WTC11 (cell line): ENCODE measurements at regions not wholly inside any gene's neighbourhood (a gene's known extent, or its start where the extent isn't known, plus 50 kb on each side); places are given as distances from the start of the nearest gene placed in this dataset.
"Not testable (repeated sequence)": the region's sequence is repeated elsewhere in the genome, so short reads cannot be mapped to it uniquely, and the experiment has no call there.

Experiments
- ATAC-seq: fragments of 200-7000 bp; cut with Tn5 transposase; 2 replicates; pipeline ENCODE4 v1.10.0; 2021; ENCODE audit warnings: mild to moderate bottlenecking, moderate library complexity
- CTCF ChIA-PET: fragments of 300-600 bp; sonication (Branson Sonifier 250); formaldehyde crosslinking; loops from one replicate; lab custom pipeline; 2021; ENCODE audit warnings: antibody characterized with exemption; lab: Charles Lee
- POLR2A ChIA-PET: fragments of 350-600 bp; sonication (Branson Sonifier 250); formaldehyde crosslinking; loops from one replicate; lab custom pipeline; 2021; ENCODE audit warnings: antibody characterized with exemption; lab: Charles Lee
- DNase-seq: peaks from one replicate; pipeline ENCODE4 v3.0.0; 2021; ENCODE audit warnings: low spot score
- H3K27ac Mint-ChIP-seq: 2 replicates; pipeline ENCODE4 v1.8.0; 2021; ENCODE audit warnings: mixed read lengths
- H3K27me3 Mint-ChIP-seq: 2 replicates; pipeline ENCODE4 v1.8.0; 2021; ENCODE audit warnings: low read depth, mild to moderate bottlenecking, moderate library complexity, mixed read lengths
- H3K36me3 Mint-ChIP-seq: 2 replicates; pipeline ENCODE4 v1.8.0; 2021; ENCODE audit warnings: mixed read lengths
- H3K4me1 Mint-ChIP-seq: 2 replicates; pipeline ENCODE4 v1.8.0; 2022; ENCODE audit warnings: mixed read lengths
- H3K4me3 Mint-ChIP-seq: 2 replicates; pipeline ENCODE4 v1.8.0; 2021; ENCODE audit warnings: mild to moderate bottlenecking, moderate library complexity, mixed read lengths
- H3K9me3 Mint-ChIP-seq: 2 replicates; pipeline ENCODE4 v1.8.0; 2021; ENCODE audit warnings: mixed read lengths
- AFF4 ChIP-seq: sonication (generic); formaldehyde crosslinking; IDR thresholded peaks from 2 replicates; pipeline ENCODE4 v1.8.1; 2023; ENCODE audit warnings: mild to moderate bottlenecking, missing genetic modification reagents, borderline replicate concordance
- CREM ChIP-seq: sonication (generic); formaldehyde crosslinking; IDR thresholded peaks from 2 replicates; pipeline ENCODE4 v1.8.1; 2022; ENCODE audit warnings: mild to moderate bottlenecking, missing genetic modification reagents, moderate library complexity
- E2F4 ChIP-seq: sonication (generic); formaldehyde crosslinking; IDR thresholded peaks from 2 replicates; pipeline ENCODE4 v1.8.1; 2022; ENCODE audit warnings: low read depth, mild to moderate bottlenecking, moderate library complexity, missing genetic modification reagents, borderline replicate concordance
- GRHL2 ChIP-seq: fragments of 250-450 bp; sonication (Bioruptor Pico); IDR thresholded peaks from 2 replicates; pipeline ENCODE4 v1.8.0; 2022; ENCODE audit warnings: mild to moderate bottlenecking, moderate library complexity; ENCODE audit not compliant: insufficient replicate concordance, severe bottlenecking
- IRF2 ChIP-seq: sonication (generic); formaldehyde crosslinking; IDR thresholded peaks from 2 replicates; pipeline ENCODE4 v1.8.0; 2022; ENCODE audit warnings: low read depth, missing genetic modification reagents, borderline replicate concordance
- MYBL2 ChIP-seq: sonication (generic); formaldehyde crosslinking; IDR thresholded peaks from 2 replicates; pipeline ENCODE4 v1.8.1; 2023; ENCODE audit warnings: mild to moderate bottlenecking, moderate library complexity, missing genetic modification reagents
- NFATC4 ChIP-seq: fragments of 250-450 bp; sonication (Bioruptor Pico); IDR thresholded peaks from 2 replicates; pipeline ENCODE4 v1.9.0; 2021; ENCODE audit warnings: mild to moderate bottlenecking
- NFYB ChIP-seq: sonication (generic); formaldehyde crosslinking; conservative IDR thresholded peaks from 2 replicates; pipeline ENCODE4 v1.8.0; 2022; ENCODE audit warnings: low read depth, missing genetic modification reagents
- RELA ChIP-seq: sonication (generic); formaldehyde crosslinking; IDR thresholded peaks from 2 replicates; pipeline ENCODE4 v1.8.1; 2022; ENCODE audit warnings: missing genetic modification reagents, mild to moderate bottlenecking, borderline replicate concordance
- RORB ChIP-seq: fragments of 250-450 bp; sonication (Bioruptor Pico); IDR thresholded peaks from 2 replicates; pipeline ENCODE4 v1.9.0; 2021; ENCODE audit warnings: mild to moderate bottlenecking
- SMAD3 ChIP-seq: sonication (generic); formaldehyde crosslinking; IDR thresholded peaks from 2 replicates; pipeline ENCODE4 v1.8.0; 2022; ENCODE audit warnings: missing genetic modification reagents, mild to moderate bottlenecking, borderline replicate concordance
- USF2 ChIP-seq: sonication (generic); formaldehyde crosslinking; IDR thresholded peaks from 2 replicates; pipeline ENCODE4 v1.8.1; 2023; ENCODE audit warnings: mild to moderate bottlenecking, missing genetic modification reagents, moderate library complexity
- ZNF138 ChIP-seq: sonication (generic); formaldehyde crosslinking; conservative IDR thresholded peaks from 2 replicates; pipeline ENCODE4 v1.8.1; 2022; ENCODE audit warnings: mild to moderate bottlenecking, moderate library complexity, missing genetic modification reagents
- TF ChIP-seq, protein P1 (sequence below): fragments of 250-450 bp; sonication (Bioruptor Pico); IDR thresholded peaks from 2 replicates; pipeline ENCODE4 v2.1.2; 2022; ENCODE audit warnings: mild to moderate bottlenecking, moderate library complexity

- TF ChIP-seq, protein P1, sequence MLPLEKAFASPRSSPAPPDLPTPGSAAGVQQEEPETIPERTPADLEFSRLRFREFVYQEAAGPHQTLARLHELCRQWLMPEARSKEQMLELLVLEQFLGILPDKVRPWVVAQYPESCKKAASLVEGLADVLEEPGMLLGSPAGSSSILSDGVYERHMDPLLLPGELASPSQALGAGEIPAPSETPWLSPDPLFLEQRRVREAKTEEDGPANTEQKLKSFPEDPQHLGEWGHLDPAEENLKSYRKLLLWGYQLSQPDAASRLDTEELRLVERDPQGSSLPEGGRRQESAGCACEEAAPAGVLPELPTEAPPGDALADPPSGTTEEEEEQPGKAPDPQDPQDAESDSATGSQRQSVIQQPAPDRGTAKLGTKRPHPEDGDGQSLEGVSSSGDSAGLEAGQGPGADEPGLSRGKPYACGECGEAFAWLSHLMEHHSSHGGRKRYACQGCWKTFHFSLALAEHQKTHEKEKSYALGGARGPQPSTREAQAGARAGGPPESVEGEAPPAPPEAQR (CRISPR knock-in tag) = no peak
- TF ChIP-seq SMAD3 (CRISPR knock-in tag) (no peak), IRF2 (CRISPR knock-in tag) (no peak), CREM (no peak), RELA (CRISPR knock-in tag) (no peak), NFATC4 (CRISPR knock-in tag) (no peak)
These were observed 177.8 kb downstream of the KLF13 start (continued) for GRCh38 chr15:31504462-31504839.

- CTCF ChIA-PET, H3K4me1 Mint-ChIP-seq, ATAC-seq, POLR2A ChIA-PET, H3K27ac Mint-ChIP-seq, H3K4me3 Mint-ChIP-seq, DNase-seq, H3K36me3 Mint-ChIP-seq, H3K27me3 Mint-ChIP-seq: not testable (repeated sequence)
- peaks cover 23% of the 10 kb centered on the region for H3K9me3 Mint-ChIP-seq
These were observed 180.9 kb downstream of the KLF13 start for GRCh38 chr15:31507573-31507972.

DNA sequence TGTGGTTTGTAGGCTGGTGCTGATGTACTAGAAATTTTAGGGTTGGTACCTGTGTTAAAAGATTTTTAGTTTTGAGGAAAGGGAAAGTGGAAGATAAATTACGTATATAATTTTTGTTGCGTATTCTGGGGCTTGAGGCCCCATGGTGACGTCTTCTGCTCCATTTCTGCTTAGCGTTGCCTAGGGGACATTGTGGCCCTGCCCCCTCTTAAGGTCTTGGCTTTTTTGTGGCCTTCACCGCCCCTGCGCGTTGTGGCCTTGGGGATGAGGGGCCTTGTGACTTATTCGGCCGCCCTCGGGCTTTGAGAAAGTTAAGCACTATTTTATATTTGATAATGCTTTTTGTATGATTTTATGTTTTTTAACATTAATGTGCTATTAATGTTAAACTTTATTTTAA, 182.0 kb downstream of the KLF13 start:
- no peak overlapping the region for H3K27ac Mint-ChIP-seq
- POLR2A ChIA-PET = no interaction called here
- H3K36me3 Mint-ChIP-seq = peaks cover 4% of the 10 kb centered on the region; the same call in 1 of the 2 replicates
- H3K27me3 Mint-ChIP-seq = no peaks in the 10 kb centered on the region
- TF ChIP-seq USF2 (CRISPR knock-in tag) (no peak), ZNF138 (CRISPR knock-in tag) (no peak), MYBL2 (CRISPR knock-in tag) (no peak), SMAD3 (CRISPR knock-in tag) (no peak), NFYB (CRISPR knock-in tag) (no peak), AFF4 (CRISPR knock-in tag) (no peak), GRHL2 (no peak), RELA (CRISPR knock-in tag) (no peak), E2F4 (CRISPR knock-in tag) (no peak), RORB (no peak)
- TF ChIP-seq, protein P1 (CRISPR knock-in tag) = no peak
- CTCF ChIA-PET = no interaction called here
- DNase-seq (no peak), ATAC-seq (no peak)
- no peak overlapping the region for H3K4me3 Mint-ChIP-seq
- H3K9me3 Mint-ChIP-seq = peaks cover 23% of the 10 kb centered on the region
- H3K4me1 Mint-ChIP-seq = no peaks in the 10 kb centered on the region
